Smooth muscle cell of the brain vasculature (primary cell): ENCODE measurements at regions not wholly inside any gene's neighbourhood (a gene's known extent, or its start where the extent isn't known, plus 50 kb on each side); places are given as distances from the start of the nearest gene placed in this dataset.

Experiments
- DNase-seq: peaks from one replicate; pipeline ENCODE4 v3.0.0-alpha.2; 2012; ENCODE audit warnings: low read depth, low spot score

DNA sequence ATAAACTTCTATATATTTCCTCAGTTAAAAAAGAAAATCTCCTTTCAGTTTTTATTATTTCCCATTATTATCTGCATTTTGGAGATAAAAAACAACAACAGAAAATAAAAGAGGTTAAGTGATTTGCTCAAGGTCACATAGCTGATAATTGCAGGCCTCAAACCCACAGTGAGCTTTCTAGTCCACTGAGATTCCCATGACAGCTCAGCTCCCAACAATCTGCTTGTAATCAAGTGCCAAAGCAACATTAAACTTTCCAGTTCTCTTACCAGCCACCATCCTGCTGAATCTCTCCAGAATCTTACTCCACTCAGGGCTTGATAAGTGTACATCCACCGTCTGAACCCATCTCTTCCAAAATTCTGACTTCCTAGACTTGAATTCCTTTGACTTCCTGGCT is 318.2 kb upstream of the SEMA6D start:
- no peak for DNase-seq

DNA sequence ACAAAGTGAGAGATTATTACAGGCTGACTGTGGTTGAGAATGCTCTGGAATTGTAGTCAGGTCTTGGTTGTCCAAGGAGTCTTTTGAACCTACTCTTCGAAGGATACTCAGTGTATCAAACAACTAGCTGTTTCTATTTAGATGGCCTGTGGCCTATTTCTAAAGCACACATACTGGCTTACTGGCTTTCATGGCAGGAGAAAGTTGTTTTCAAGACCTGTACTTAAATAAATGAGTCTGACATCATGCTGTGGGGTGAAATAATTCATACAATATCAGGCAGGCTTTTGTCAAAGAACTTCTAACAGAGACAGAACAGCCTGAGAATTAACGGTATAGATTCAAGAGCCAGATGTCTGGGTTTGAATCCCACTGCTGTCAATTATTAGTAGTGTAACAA is 316.7 kb upstream of the SEMA6D start:
- DNase-seq: no peak

DNA sequence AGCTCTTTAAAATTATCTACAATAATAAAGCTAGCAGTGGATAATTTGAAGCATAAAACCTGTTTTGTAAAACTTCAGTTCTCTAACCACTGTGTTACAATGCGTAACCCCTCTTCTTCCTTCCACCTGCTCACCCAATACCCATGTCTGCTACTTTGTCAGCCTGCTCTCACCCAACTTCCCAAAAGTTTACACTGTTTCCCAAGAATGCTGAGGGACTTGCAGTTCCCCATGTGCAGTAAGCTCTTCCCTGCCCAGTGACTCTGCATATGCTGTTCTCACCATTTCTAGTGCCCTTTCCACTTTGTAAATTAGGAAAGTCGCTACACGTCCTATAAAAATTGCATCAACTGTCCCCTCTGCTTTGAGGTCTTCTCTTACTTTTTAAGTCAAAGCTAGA is 315.9 kb upstream of the SEMA6D start:
- no peak for DNase-seq

DNA sequence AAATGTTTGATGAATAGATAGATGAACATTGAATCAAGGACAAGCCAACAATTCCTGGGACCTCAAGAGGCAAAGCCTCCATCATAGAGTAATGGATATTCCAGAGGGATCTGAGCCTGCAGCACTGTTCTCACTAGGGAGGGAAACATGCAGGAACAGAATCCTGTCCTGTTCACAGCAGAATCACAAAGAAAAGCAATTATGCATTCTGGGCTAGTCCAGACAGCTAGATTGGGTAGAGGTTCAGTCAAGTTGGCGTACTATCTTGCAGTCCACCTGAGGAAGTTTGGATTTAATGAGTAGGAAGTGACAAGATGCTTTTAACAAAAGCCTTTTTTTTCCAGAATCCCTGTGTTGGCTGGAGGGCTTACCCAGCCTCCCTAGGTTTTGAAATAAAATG is 314.5 kb upstream of the SEMA6D start:
- no peak for DNase-seq

DNA sequence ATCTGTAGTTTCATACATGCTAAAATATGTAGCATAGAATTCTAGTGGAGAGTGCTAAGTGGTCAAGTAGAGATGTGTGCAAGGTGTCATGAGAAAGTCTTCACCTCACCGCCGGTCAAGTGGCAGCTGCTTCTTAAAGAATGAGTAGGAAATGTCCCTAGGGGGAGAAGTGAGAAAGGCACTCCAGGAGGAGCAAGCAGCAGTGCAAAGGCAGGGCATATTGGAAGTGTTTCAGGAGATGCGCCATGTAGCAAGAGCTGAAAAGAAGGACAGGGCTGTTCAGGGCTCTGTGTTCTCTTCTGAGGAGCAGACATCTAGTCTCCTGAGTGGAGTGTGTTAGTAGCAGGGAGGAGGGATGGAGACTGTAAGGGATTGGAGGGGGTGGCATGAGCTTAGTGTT is 312.4 kb upstream of the SEMA6D start:
- no peak for DNase-seq

DNA sequence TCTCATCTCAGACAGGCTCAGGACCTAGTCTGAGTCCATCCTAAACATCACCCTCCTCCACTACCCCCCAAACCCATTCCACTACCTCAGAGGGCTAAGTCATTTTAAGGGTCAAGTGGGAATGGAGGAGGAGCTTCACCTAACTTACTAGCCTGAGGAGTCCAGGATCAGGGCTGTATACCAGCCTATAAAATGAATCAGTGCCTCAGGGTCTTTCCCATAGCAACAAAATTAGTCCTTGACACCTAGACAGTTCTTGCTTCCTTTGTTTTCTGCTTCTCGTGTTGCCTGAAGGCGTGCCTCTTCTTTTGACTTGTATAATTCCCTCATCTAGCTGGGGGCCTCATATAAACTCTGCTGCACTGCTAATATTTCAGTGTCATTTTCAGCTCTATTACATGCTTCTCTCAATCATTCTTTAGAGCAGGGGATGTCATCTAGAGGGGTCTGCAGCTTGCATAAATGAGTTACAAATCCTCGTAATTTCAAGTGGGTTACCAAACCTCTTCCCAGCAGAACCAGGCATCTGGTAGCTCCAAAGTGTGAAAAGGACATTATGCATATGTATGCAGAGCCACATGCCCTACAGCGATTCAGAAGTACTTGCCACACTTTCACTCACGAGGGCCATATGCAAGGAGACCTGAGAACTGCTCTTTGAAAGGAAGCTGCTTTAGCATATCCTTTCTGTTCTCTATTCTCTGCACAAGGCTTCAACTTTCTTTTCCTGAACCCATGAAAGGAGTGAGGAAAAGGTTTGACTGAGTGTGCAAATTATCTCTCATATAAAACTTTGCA is 311.7 kb upstream of the SEMA6D start:
- no peak for DNase-seq

DNA sequence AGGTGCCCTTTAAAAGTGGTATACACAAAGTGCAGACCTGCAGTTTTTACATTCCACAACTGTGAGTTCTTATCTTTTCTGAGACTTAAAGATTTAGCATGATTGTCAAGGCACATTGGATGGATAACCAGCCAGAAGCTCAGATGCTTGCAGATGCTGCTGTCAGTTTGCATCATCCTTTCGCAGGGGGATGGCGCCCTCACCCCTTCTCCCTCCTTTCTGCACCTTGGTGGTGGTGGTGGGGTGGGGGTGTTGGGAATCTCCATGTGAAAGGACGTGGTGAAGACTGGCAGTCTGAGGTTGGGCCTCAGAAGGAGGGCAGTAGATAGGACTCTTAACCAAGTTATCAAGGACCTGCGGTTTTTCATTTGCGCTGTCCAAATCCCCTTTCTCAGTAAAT is 309.6 kb upstream of the SEMA6D start:
- DNase-seq: no peak

DNA sequence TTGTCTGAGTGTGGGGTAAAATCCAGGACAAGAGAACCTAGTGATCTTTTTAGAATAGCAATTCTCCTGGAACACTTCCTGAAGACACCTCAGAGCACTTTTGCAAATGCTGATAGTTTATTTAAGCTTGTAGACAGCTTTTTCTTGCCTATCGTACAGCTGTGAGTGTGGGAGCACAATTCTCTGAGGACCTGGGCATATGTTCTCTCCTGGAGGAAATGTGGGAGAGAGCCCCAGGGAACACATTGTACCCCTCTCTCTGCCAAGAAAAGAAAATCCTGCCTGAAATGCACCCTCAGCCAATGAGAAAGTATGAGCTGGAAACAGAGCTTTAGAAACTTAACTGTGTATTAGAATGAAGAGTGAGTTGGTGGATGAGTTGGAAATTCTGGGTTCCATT is 308.3 kb upstream of the SEMA6D start:
- no peak for DNase-seq

DNA sequence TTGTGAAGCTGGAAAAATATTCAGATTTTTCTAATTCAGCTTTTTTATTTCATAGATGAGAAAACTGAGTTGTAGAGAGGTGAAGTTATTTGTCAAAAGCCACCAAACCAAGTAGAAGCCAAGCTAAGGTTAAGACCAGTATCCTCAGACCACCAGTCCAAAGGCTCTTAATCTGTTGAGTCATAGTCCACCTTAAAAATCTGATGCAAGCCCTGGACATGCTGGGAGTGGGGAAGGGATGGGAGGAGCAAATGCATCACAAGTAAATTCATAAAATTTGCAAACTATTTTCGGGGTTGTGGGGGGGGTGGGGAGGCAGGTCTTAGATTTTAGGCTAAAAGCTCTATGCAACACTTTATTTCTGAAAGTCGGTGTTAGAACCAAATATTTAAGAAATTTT is 307.7 kb upstream of the SEMA6D start:
- no peak for DNase-seq

DNA sequence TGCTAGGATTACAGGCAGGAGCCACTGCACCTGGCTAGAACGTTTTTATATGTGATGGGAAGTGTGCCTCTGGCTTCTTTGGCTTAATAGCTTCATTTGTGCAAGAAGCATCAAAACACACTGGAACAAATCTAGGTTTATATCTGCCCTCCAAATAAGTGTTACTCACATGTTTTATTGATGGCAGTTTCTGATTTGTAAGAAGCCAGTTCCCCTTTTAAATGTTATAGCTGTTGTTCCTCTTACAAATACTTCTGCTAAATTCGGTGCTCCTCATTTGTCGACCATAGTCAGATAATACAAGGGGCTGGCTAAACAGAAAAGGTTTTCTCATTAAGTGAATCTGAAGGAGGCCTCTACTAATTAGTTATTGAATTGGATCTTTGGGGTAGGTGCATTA is 307.1 kb upstream of the SEMA6D start:
- DNase-seq: no peak

DNA sequence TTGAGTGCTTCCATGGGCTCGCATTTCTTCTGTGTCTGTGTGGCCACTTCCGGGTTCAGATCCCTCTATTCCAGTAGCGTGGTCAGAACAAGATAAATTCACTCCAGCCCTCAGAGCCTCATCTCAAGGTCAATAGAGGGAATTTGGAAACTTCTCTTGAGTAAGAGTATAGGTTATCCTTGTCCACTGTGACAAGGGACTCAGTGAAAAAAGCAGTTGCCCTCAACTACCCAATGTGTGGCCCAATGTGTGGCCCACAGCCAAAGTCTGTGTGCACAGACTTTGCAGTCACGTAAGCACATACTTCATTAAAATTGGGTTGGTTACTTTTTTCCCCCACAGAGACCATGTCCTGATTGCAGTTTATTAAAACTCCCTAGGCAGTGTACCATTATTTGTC is 305.6 kb upstream of the SEMA6D start:
- DNase-seq: no peak

DNA sequence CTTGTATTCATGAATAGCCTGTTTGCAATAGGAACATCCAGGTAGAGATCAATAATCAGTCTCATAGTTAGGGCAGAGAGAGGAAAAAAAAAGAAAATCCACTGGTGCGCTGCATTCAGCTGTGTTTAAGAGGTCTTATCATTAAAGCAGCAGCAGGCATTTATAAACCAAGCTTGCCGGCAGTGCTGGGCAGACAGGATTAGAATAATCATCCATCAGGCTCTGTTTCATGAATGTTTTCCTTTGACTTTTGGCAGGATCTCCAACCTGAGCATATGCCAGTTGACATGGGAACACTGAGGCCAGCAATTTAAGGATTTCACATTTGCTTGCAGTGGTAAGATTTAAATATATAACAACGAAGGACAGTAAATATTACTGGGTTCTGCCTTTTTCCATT is 305.2 kb upstream of the SEMA6D start:
- DNase-seq: no peak

DNA sequence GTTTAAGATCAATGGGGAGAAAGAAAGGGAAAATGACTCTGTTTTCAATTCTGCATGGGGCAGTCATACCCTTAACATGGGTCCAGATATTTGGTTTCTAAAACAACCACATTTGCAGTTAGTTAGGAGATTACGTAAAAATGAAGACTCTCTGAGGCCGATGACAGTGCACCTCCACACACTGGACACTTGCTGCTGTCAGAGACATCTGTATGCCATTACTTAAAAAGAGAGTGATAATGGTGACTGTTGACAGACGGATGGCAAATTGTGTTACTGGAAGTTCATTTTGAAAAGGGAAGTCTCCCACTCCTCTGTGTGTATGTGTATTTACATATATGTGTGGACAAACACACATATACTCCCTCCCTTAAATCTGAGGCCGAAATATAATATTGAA is 304.5 kb upstream of the SEMA6D start:
- DNase-seq: no peak

DNA sequence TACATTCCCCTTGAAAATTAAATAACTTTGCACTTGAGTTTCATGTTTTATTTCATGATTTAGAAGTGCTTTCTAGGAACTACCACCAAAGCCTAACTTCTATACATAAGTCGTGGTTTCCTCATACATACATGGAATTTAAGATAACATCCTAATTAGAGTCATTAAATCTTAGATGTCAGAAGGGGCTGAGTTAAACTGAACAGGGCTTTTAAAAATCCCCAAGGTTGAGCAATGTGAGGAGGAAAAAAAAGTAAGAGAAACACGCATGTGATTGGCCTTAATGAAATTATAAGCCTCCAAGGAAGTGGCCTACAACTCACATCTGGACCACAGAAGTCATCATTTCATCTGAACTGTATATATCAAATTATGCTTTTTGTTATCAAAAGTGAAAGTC is 303.1 kb upstream of the SEMA6D start:
- DNase-seq: no peak

DNA sequence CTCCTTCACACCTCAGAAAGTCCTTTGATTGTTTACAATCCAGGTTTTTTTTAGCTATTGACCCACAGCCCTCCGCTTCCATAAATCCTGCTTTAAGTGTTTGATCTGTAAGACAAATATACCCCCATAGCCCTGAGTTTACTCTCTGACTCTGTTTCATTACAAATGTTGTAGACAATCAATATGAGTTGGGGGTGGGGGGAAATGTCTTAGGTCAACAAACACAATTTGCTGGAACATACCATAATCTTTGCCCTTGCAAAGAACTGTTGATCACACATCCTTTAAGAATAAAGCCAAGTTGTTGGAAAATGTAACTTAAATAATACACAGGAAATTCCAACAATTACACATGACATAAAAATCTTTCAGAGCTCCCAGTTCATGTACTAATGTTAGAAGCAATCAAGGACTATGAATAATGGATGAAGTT is 301.8 kb upstream of the SEMA6D start:
- no peak for DNase-seq

DNA sequence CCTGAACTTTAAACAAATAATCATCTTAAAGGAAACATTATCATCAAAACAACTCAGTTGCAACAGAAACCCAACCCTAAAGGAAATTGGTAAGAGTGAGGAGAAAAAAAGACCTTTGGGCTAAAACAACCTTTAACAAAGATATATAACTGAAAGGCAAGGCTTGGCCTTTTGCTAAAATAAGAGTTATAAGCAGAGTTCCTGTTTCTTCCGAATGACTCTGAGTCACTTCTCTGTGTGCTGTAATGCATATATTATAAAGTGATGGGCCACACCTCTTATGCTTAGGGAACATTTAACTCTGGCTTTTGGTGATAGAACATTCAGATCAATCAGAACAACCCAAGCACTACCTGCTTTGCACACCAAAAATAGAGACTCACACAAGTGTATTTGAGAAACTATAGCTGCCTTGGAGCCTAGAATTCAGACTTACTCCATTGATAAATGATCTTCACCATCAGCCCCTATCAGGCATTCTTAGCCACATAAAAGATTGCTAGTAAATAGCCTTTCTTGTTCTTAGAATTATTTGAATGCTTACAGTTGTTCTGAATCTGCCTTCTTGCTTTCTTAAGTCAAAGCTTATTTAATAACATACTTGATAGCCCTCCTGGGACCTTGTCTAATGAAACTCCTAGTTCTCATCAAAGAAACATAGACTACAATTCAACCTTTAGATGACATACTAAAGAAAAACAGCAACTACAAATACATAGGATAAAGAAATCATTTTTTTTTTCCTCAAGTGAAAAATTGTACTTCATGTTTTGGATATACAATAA is 294.2 kb upstream of the SEMA6D start:
- DNase-seq: no peak

DNA sequence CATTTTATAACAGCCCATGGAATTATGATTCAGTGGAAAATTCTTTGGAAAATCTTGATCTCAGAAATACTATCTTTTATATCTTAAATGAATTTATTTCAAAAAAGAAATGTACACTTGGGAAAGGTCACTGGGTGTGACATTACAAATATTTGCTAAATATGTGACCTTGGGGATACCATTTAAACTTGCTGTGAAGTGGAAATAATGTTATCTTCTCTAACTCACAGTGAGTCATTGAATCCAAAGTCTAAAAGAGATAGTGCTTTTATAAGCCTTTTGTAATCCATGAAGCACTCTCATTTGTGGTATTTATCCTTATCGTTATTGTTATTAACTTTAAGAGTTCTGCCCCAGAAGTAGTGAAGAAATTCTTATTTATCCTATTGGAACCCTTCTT is 289.8 kb upstream of the SEMA6D start:
- no peak for DNase-seq

DNA sequence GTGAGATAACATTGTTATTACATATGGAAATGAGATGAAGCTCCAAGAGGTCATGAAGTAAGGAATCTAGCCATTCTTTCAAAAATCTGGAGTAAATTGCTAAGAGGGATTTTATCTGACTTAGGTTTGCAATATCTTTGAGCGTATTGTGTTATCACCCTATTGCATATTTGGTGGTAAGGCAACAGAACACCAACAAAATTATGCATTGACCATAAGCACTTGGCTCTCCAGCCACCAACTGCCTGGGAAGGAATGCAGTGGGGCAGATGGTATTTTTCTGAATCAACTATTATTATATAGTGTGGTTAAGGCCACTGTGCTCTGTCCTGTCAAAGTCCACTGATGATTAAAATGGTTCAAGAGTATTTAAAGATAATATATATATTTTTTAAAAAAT is 287.9 kb upstream of the SEMA6D start:
- no peak for DNase-seq

DNA sequence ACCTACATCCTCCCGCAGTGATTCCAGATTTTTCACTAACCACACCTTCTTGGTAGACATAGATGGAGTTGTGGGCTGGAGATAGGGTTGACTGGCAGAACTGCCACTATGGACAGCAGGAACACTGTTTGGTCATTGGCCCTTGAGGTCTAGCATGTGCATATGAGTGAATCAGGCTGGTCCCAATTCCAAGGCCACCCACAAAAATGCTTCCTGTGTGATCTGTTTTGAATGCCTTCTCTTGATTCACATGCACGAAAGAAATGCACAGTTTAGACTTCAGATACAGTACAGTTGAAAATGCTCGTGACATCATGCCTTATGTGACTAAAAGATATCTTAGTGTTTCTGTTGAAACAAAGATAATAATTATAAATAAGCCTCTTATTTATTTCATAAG is 285.8 kb upstream of the SEMA6D start:
- DNase-seq: no peak

DNA sequence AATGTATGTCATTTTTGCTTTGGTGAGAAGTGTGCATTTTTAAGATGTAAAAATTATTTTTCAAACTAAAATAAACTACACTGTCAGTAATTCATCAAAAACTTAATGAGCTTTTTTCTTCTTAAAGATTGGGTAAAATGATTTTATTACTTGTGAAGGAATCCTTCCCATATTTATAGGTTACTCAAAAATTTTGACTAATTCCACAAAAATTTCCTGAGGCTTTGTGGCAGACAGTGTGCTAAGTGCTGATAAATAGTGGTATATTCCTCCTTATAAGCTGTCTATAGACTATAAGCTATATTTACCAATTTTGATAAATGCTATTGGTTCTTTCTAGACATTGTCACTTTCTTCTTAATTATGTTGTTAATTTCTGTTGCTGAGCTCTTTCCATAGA is 284.5 kb upstream of the SEMA6D start:
- DNase-seq: no peak

DNA sequence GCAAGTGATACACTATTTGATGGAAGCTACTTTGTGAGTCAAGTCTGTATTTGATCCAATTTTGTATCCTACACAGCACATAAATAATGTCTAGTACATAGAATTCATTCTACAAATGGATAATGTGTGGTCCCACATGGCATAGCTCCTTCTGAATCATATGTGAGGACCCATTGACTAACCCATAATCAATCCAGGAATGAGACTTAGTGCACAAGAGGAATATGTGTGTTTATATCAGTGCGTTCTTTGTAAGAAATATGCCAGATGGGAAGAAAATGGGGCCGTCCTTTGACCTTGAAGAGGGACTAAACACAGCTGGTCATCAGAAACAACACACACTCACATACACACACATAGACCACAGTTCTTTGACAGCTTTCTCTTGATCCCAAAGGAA is 282.7 kb upstream of the SEMA6D start:
- no peak for DNase-seq

DNA sequence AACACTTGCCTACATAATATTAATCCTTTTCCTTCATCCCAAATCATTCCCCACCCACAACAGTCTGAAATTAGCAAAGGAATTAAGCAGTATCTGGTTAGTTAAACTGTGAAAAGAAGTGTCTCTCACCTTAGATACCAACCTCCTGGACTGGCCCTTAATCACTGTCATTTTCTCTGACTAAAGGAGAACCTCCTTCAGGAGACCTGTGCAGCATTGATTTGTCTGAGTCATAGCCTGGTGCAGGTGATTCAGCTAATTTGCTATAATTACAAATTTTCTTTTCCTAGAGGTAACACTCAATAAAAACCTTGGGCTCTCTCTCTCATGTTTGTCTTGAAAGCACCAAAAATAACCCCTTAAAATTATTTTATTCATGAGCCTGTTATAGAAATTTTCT is 279.8 kb upstream of the SEMA6D start:
- DNase-seq: no peak
